Esophagus muscularis mucosa (tissue), 4 donors: ENCODE measurements at regions not wholly inside any gene's neighbourhood (a gene's known extent, or its start where the extent isn't known, plus 50 kb on each side); places are given as distances from the start of the nearest gene placed in this dataset.

Source experiments
- DNase-seq: peaks from one replicate; pipeline ENCODE4 v3.0.0-alpha.2; 2017; ENCODE audit errors: extremely low spot score
- H3K27ac ChIP-seq, 4 donors: fragments of 200-600 bp; sonication (generic); replicated peaks in 1 of 4; 1 replicate in 3 of 4; 2 replicates in 1 of 4; pipeline ENCODE4 v1.5.1; 2016 to 2019; ENCODE audit warnings: mild to moderate bottlenecking in 1 of 4
- H3K27me3 ChIP-seq, 4 donors: fragments of 200-600 bp; sonication (generic); one replicate each; pipeline versions ENCODE4 v1.5.1 to v1.6.0; 2016 to 2019
- H3K36me3 ChIP-seq, 4 donors: fragments of 200-600 bp; sonication (generic); one replicate each; pipeline ENCODE4 v1.5.1; 2016 to 2019
- H3K4me1 ChIP-seq, 4 donors: fragments of 200-600 bp; sonication (generic); one replicate each; pipeline ENCODE4 v1.5.1; 2016 to 2019
- H3K4me3 ChIP-seq, 4 donors: fragments of 200-600 bp; sonication (generic); 1 replicate in 2 of 4; 2 replicates in 2 of 4; pipeline ENCODE4 v1.5.1; 2016 to 2019; ENCODE audit warnings: mild to moderate bottlenecking in 4 of 4, moderate library complexity in 1 of 4
- H3K9me3 ChIP-seq, 4 donors: fragments of 200-600 bp; sonication (generic); 1 replicate in 3 of 4; 2 replicates in 1 of 4; pipeline ENCODE4 v1.5.1; 2016 to 2019
- CTCF ChIP-seq, 3 experiments: fragments of 200-600 bp in 2 of 3; fragments of 450-650 bp in 1 of 3; sonication (generic) in 2 of 3; IDR thresholded peaks; one replicate each; pipeline ENCODE4 v1.5.1; 2017 to 2019; ENCODE audit warnings: antibody characterized with exemption in 3 of 3, mild to moderate bottlenecking in 2 of 3, moderate library complexity in 1 of 3
- EP300 ChIP-seq: sonication (generic); formaldehyde crosslinking; IDR thresholded peaks from one replicate; pipeline ENCODE4 v1.6.1; 2017; ENCODE audit warnings: antibody characterized with exemption
- POLR2A ChIP-seq: fragments of 450-650 bp; IDR thresholded peaks from one replicate; pipeline ENCODE4 v1.6.1; 2017; ENCODE audit warnings: antibody characterized with exemption, moderate library complexity, mild to moderate bottlenecking, low read depth
- POLR2AphosphoS5 ChIP-seq, 2 donors: sonication (generic); formaldehyde crosslinking; IDR thresholded peaks; one replicate each; pipeline ENCODE4 v1.6.1; 2017; ENCODE audit warnings: antibody characterized with exemption in 2 of 2
- WGBS: methylation state at CpG from one replicate; pipeline ENCODE4 v1.1.5; 2018; 5-methylcytosine and 5-hydroxymethylcytosine counted together
- intact Hi-C: fragments of 100-400 bp; cut with DNase I; formaldehyde crosslinking; loops from one replicate; pipeline ENCODE4 v1.15.1; 2023
- small RNA-seq, 3 donors: library from RNA; depleted of rRNA; stranded (forward); fragments of <200 nt; gene quantifications; one replicate each; pipeline ENCODE3, GENCODE V24; 2016

- Histone ChIP-seq H3K36me3 (no peaks in the 10 kb centered on the region), H3K27ac (no peak overlapping the region), H3K27me3 (no peaks in the 10 kb centered on the region), H3K4me3 (no peak overlapping the region), H3K9me3 (peaks cover 0 to 12% (median 8%) of the 10 kb centered on the region in 4 donors), H3K4me1 (no peaks in the 10 kb centered on the region)
- DNase-seq: peak; percentile 34
- no peak for TF ChIP-seq POLR2AphosphoS5 (IDR thresholded peaks at IDR 0.05)
- TF ChIP-seq POLR2A: no peak
- intact Hi-C loops: no loop called here
- WGBS: 82% methylated on average over 1 of the region's 1 CpG
Observed at GRCh38 chr4:16959305-16959704, 60.9 kb upstream of the LDB2 start.

- intact Hi-C loops: no loop called here
- peak overlapping the region in 1 of 4 donors; percentile 12 for H3K4me3 ChIP-seq
- peaks cover 0 to 12% (median 4%) of the 10 kb centered on the region in 4 donors for H3K4me1 ChIP-seq
- no peak for DNase-seq
- no peak overlapping the region for H3K27ac ChIP-seq
- 27% methylated on average over 1 of the region's 1 CpG for WGBS
- no peaks in the 10 kb centered on the region for H3K27me3 ChIP-seq
- no peak for TF ChIP-seq POLR2A
- no peak for TF ChIP-seq CTCF (IDR thresholded peaks at IDR 0.05)
- no peak for TF ChIP-seq EP300
- no peak for TF ChIP-seq POLR2AphosphoS5 (IDR thresholded peaks at IDR 0.05)
- H3K36me3 ChIP-seq: no peaks in the 10 kb centered on the region
- peaks cover 0 to 19% (median 8%) of the 10 kb centered on the region in 4 donors for H3K9me3 ChIP-seq
Observed at GRCh38 chr4:16952896-16953630, 54.6 kb upstream of the LDB2 start.

- peak overlapping the region in 1 of 4 donors; percentile 12 for H3K4me3 ChIP-seq
- TF ChIP-seq POLR2A (no peak), CTCF (IDR thresholded peaks at IDR 0.05) (no peak), POLR2AphosphoS5 (IDR thresholded peaks at IDR 0.05) (no peak), EP300 (no peak)
- no peaks in the 10 kb centered on the region for H3K27me3 ChIP-seq
- peak; percentile 47 for DNase-seq
- intact Hi-C loops: no loop called here
- WGBS: 32% methylated on average over 8 of the region's 8 CpGs
- H3K36me3 ChIP-seq: no peaks in the 10 kb centered on the region
- peaks cover 0 to 19% (median 8%) of the 10 kb centered on the region in 4 donors for H3K9me3 ChIP-seq
- peaks cover 0 to 12% (median 4%) of the 10 kb centered on the region in 4 donors for H3K4me1 ChIP-seq
- no peak overlapping the region for H3K27ac ChIP-seq
Observed at GRCh38 chr4:16952462-16952871, 54.0 kb upstream of the LDB2 start.

Small RNA genes lying in the stretch of these regions (small RNA-seq; reads per million reads assigned to genes)
- gene MTND5P4: 0 reads per million in 3 donors
- 0 reads per million in 3 donors for gene SNORA75B
